ENCODE measurements at regions not wholly inside any gene's neighbourhood (a gene's known extent, or its start where the extent isn't known, plus 50 kb on each side); places are given as distances from the start of the nearest gene placed in this dataset.

DNA sequence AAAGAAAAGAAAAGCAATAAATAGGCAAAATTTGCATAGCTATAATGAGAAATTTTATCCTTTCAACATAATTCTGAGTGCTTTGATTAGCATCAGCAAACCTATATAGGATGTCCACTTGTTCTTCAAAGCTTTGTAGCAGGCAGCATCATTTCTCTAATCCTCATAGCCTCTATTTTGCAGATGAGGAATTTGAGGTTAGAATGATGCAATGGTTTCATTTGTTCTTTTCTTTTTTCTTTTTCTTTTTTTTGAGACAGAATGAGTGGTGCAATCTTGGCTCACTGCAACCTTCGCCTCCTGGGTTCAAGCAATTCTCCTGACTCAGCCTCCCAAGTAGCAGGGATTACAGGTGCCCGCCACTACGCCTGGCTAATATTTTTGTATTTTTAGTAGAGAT is 594.4 kb downstream of the TOX3 start:
- no peak for DNase-seq

DNA sequence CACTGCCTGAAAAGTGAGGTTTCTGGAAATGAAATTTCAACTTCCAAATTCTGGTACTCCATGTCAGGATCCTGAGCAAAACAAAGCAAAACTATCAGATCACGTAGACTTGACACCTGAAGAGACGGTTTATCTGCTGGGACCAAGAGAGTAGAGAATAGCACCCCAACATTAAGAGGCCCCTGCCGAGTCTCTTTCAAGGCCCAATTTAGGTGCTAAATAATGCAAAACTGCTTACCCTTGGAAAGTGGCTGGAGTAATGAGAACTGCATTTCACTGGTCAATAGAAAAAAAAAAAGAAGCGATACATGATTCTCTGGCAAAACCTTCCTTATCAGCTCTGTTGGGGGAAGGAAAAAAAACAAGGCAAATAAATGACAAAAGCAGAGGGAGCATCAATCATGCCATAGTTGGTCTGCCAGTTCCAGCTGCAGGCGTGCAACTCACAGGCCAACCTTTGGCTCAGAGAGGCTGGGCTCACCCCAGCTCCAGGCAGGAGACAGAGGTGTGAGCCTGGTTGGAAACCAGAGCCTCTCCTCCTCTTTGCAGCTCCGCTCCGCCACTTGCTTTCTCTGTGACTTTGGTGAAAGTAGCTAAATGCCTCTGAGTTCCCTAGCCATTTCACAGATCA is 595.2 kb downstream of the TOX3 start:
- DNase-seq = no peak

DNA sequence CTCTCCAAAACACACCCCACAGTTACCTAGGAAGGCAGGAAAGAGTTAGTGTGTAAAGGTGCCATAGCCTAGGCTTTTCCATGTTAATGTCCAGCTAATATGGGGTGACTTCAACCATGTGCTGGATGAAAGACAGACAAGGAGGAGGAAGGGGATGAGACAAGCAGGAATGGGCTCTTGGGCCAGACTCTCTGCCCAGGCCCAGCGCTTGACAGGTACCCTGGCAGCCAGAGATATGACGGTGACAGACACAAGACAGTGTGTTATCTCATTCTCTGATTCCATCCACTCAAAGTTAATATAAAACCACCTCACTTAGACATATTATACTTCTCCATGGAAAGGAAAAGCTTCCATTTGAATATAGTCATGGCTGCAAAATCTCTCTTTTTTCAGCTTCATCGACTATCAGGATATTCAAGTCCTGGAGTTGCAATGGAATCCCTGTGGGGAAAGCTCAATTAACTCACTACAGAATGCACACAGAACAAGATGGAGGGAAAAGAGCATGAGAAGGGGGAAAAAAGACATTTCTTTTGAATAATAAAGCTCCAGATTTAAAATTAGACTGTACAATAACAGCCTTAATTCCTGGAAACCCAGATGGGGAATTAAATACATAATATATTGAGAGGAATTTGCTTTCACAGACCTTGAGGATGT is 596.7 kb downstream of the TOX3 start:
- DNase-seq = no peak

DNA sequence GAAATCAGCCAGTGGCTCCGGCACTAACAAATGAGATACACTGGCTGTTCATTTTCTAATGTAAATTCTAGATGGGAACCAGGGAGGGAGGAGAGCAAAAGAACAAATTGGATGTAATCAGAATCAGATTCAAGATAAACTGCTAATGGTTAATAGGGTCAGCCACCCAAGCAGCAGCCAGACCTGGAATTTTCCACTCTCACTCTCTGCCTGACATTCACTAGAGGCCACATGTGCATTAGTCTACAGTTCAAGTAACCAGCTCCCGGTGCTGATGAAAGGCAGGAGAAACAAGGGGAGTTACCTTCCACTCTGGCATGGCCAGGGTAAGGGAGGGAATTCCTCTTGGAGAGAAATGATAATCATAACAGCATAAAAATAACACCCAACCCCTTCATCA is 597.7 kb downstream of the TOX3 start:
- DNase-seq = no peak

GRCh38 chr16:51941412-51941811 is 605.5 kb downstream of the TOX3 start:
- DNase-seq = no peak

GRCh38 chr16:51940183-51940582 is 606.8 kb downstream of the TOX3 start:
- no peak for DNase-seq

DNA sequence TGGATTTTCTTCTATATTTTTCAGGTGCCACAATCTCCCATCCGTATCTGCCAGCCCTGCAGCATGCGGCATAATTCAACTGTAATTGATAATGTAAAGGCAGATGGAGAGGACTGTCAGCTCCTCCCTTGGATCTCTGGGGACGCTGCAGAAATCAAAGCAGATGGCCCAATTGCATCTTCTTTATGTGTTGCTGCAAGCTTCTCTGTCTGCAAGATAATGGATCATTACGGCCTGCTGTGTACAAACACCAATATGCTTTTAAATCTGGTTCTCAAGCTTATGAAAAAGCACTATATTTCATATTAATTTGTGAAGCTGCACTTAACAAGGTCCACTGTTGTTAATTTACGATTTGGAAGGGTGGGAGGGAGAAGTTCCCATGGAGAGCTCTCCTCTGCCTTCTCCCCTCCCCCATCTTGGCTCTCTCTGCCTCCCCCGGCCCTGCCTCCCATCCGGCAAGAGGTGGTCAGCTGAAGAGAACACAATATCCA is 607.5 kb downstream of the TOX3 start:
- DNase-seq = no peak

- DNase-seq = no peak
Measured at GRCh38 chr16:51938861-51939260, 608.1 kb downstream of the TOX3 start.

- no peak for DNase-seq
Measured at GRCh38 chr16:51937771-51938170, 609.2 kb downstream of the TOX3 start.

- DNase-seq = no peak
Measured at GRCh38 chr16:51936846-51937245, 610.1 kb downstream of the TOX3 start.

GRCh38 chr16:51932317-51932716 is 614.6 kb downstream of the TOX3 start:
- DNase-seq = no peak

GRCh38 chr16:51931653-51932052 is 615.3 kb downstream of the TOX3 start:
- DNase-seq = no peak

- DNase-seq = no peak
Measured at GRCh38 chr16:51924744-51925143, 622.2 kb downstream of the TOX3 start.

DNA sequence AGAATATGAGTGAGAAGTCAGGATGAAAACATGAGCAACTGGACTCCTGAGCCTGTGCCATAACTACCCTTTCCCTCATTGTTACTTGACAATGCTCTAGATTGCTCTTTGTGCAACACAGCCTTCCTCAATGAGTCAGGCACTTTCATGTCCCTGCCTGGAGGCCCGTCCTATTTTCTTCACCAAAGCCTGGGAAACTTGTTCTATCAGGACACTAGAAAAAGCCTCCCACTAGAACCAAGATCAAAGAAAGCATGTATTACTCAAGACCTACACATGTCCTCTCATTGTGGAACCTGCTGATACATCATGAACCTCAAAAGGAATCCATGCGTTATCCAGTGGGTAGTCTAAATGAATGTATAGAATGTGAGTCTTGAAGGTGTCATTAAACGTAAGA is 624.5 kb downstream of the TOX3 start:
- no peak for DNase-seq

- no peak for DNase-seq
Measured at GRCh38 chr16:51919736-51920135, 627.2 kb downstream of the TOX3 start.

GRCh38 chr16:51916814-51917213 is 630.1 kb downstream of the TOX3 start:
- DNase-seq = no peak

GRCh38 chr16:51916231-51916630 is 630.7 kb downstream of the TOX3 start:
- DNase-seq = no peak

- DNase-seq = no peak
Measured at GRCh38 chr16:51907680-51908079, 639.3 kb downstream of the TOX3 start.

DNA sequence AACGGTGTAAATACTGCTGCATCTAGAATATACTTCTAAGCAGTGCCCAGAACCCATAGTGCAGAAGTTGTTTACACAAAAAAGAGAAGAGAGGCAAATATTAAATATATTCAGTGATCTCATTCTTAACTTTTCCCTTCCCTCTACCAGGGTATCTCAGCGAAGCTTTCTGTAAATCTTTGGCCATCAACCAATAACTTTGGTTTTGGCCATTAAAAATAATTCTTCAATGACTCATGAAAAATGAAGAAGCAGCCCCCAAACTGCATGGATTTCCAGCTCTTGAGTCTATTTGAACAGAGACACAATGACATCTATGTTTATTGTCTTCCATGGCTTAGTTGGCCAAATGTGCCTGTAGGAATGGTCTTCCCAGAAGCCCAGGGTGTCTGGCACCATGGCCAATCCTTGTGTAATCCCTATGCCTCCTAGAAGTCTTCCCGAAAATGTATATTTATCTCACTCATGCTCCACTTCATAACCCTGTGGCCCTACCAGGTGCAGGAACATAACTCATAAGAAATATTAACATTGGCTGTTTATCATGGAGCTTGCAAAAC is 646.6 kb downstream of the TOX3 start:
- no peak for DNase-seq

GRCh38 chr16:51898872-51899271 is 648.1 kb downstream of the TOX3 start:
- no peak for DNase-seq

- no peak for DNase-seq
Measured at GRCh38 chr16:51896013-51896412, 650.9 kb downstream of the TOX3 start.

GRCh38 chr16:51892293-51893007 is 654.5 kb downstream of the TOX3 start:
- no peak for DNase-seq

DNA sequence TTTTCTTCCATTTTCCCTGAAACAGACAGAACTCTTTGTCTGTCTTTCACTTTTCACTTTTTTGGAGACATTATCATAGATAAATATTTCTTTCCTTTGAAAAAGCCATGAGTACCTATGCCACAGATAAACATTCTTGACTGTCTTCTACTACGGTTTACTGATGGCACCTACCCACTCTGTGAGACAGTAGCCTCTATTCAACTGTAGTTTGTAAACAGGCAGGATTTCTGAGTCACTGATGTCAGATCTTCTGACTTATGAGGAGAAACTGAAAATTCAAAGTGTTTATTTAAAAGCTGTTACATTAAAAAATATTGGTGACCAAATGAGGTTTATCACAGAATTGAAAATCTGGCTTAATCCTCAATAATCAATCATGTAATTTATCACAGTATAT is 658.4 kb downstream of the TOX3 start:
- no peak for DNase-seq

DNA sequence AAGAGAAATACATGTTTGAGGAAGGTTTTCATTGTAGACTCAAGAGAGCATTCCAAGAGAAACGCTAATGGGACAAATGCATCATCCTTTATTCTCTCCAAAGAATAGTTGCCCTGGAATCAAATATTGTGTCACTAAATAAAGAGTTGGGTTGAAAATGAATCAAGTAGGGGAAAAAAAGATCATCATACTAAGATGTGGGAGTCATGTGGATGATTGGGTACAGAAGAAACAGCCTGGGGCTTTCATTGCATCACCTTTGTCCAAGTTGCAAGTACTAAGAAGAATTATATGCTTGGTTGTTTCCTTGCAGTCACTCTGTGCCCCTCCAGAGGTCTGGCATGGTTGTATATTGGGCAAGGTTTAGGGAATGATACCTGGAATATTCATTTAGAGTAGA is 658.9 kb downstream of the TOX3 start:
- DNase-seq = no peak

Data from activated naive CD4-positive, alpha-beta T cell (primary cell).